KMS-11 (cell line): ENCODE measurements at regions not wholly inside any gene's neighbourhood (a gene's known extent, or its start where the extent isn't known, plus 50 kb on each side); places are given as distances from the start of the nearest gene placed in this dataset.

Source experiments
- H2AFZ ChIP-seq: fragments of 200-600 bp; sonication (generic); 2 replicates; pipeline ENCODE4 v1.6.1; 2016; ENCODE audit warnings: antibody characterized with exemption, mixed run types, low read depth
- H3K27ac ChIP-seq: fragments of 200-600 bp; sonication (generic); 2 replicates; pipeline ENCODE4 v1.6.1; 2016; ENCODE audit warnings: mild to moderate bottlenecking, mixed run types
- H3K27me3 ChIP-seq: fragments of 200-600 bp; sonication (generic); 2 replicates; pipeline ENCODE4 v1.6.1; 2017; ENCODE audit warnings: mild to moderate bottlenecking, low read depth, mixed run types, moderate library complexity; ENCODE audit not compliant: insufficient read depth
- H3K36me3 ChIP-seq: fragments of 200-600 bp; sonication (generic); 2 replicates; pipeline ENCODE4 v1.6.1; 2017; ENCODE audit warnings: mild to moderate bottlenecking, mixed run types; ENCODE audit not compliant: insufficient read depth
- H3K4me1 ChIP-seq: fragments of 200-600 bp; sonication (generic); 2 replicates; pipeline ENCODE4 v1.6.1; 2016; ENCODE audit warnings: mild to moderate bottlenecking, low read depth, mixed run types; ENCODE audit not compliant: poor library complexity, severe bottlenecking
- H3K4me2 ChIP-seq: fragments of 200-600 bp; sonication (generic); 2 replicates; pipeline ENCODE4 v1.7.0; 2016; ENCODE audit warnings: mild to moderate bottlenecking, mixed run types
- H3K4me3 ChIP-seq: fragments of 200-600 bp; sonication (generic); IDR thresholded peaks from 2 replicates; pipeline ENCODE4 v1.6.1; 2017; ENCODE audit warnings: low read depth, low read length, mixed read lengths; ENCODE audit not compliant: insufficient read depth
- H3K79me2 ChIP-seq: fragments of 200-600 bp; sonication (generic); 2 replicates; pipeline ENCODE4 v1.6.1; 2016; ENCODE audit warnings: low read depth, mixed run types; ENCODE audit not compliant: insufficient read depth
- H3K9ac ChIP-seq: fragments of 200-600 bp; sonication (generic); 2 replicates; pipeline ENCODE4 v1.6.1; 2016; ENCODE audit warnings: mild to moderate bottlenecking, mixed run types
- H4K20me1 ChIP-seq: fragments of 200-600 bp; sonication (generic); 2 replicates; pipeline ENCODE4 v1.6.1; 2016; ENCODE audit warnings: mild to moderate bottlenecking, mixed run types; ENCODE audit not compliant: insufficient read depth
- TF ChIP-seq, protein P1 (sequence below): fragments of 200-600 bp; sonication (generic); conservative IDR thresholded peaks from 2 replicates; pipeline ENCODE4 v1.6.1; 2017; ENCODE audit warnings: low read depth, mild to moderate bottlenecking, antibody characterized with exemption, low read length, moderate library complexity, mixed read lengths

DNA sequence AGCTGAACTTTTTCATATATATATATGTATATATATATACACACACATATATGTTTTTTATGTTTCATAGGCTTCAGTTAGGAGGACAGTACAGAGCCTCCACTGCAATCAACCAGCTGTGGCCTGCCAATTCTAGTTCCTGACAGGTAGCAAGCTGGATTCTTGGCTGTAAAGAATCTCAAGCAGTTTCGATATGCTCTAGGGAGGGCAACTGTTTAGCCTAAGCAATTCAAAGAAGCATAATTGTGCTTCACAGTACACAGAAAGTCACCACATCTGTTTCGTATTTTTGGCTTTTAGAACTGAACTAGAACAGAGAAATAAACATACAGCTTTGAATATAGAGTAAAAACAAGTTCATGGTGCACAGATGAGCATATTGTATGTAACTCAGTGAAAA, 152.4 kb upstream of the ARRDC3 start:
- H3K27me3 ChIP-seq: no peaks in the 10 kb centered on the region
- no peaks in the 10 kb centered on the region for H3K79me2 ChIP-seq
- no peaks in the 10 kb centered on the region for H3K4me1 ChIP-seq
- H3K4me3 ChIP-seq: no peak overlapping the region
- no peak overlapping the region for H3K27ac ChIP-seq
- no peak overlapping the region for H3K4me2 ChIP-seq
- no peaks in the 10 kb centered on the region for H3K36me3 ChIP-seq
- no peak overlapping the region for H2AFZ ChIP-seq
- H3K9ac ChIP-seq: no peak overlapping the region
- H4K20me1 ChIP-seq: no peaks in the 10 kb centered on the region
- TF ChIP-seq, protein P1, sequence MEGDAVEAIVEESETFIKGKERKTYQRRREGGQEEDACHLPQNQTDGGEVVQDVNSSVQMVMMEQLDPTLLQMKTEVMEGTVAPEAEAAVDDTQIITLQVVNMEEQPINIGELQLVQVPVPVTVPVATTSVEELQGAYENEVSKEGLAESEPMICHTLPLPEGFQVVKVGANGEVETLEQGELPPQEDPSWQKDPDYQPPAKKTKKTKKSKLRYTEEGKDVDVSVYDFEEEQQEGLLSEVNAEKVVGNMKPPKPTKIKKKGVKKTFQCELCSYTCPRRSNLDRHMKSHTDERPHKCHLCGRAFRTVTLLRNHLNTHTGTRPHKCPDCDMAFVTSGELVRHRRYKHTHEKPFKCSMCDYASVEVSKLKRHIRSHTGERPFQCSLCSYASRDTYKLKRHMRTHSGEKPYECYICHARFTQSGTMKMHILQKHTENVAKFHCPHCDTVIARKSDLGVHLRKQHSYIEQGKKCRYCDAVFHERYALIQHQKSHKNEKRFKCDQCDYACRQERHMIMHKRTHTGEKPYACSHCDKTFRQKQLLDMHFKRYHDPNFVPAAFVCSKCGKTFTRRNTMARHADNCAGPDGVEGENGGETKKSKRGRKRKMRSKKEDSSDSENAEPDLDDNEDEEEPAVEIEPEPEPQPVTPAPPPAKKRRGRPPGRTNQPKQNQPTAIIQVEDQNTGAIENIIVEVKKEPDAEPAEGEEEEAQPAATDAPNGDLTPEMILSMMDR: no peak

DNA sequence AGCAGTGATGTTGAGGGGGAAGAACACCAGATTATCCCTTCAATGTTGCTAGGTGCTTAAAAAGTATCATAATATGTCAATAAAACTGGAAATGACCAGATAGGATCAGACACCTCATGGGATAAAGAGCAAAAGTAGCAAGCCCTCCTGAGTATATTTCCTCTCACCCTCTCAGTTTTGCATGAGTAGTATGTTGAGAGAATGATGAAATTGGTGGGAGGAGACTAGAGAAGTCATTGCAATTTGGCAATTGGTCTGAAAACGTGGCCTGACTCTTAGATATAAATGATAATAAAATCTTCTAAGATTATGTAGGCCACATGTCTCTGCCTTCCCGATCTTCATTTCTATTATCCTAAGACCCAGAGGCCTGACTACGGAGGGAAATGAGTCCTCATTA, 151.2 kb upstream of the ARRDC3 start:
- no peak overlapping the region for H3K9ac ChIP-seq
- TF ChIP-seq, protein P1: no peak

DNA sequence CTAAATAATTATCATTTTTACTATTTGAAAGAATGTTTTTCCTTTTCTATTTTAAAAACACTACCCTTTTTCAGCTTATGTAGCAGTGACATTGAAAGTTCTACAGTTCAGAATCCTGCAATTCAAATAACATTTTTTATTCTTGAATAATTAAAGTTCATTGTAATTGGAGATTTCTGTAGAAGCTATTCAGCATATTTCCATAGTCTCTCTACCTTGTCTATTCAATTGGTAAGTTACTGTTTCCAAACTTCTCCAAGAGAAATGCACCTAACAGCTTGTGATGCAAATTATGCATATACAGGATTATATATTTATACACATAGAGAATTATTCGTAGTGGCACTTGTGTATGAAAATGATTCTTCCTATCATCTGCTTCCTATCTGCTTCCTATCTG, 149.7 kb upstream of the ARRDC3 start:
- H4K20me1 ChIP-seq: no peaks in the 10 kb centered on the region
- H3K4me2 ChIP-seq: no peak overlapping the region
- no peak overlapping the region for H3K27ac ChIP-seq
- no peaks in the 10 kb centered on the region for H3K27me3 ChIP-seq
- H3K4me1 ChIP-seq: no peaks in the 10 kb centered on the region
- TF ChIP-seq, protein P1: no peak
- H2AFZ ChIP-seq: no peak overlapping the region
- no peak overlapping the region for H3K4me3 ChIP-seq
- H3K79me2 ChIP-seq: no peaks in the 10 kb centered on the region
- H3K36me3 ChIP-seq: no peaks in the 10 kb centered on the region
- H3K9ac ChIP-seq: no peak overlapping the region

More for the DNA sequence above, 151.2 kb upstream of the ARRDC3 start:
- H3K79me2 ChIP-seq: no peaks in the 10 kb centered on the region
- H3K27ac ChIP-seq: no peak overlapping the region
- H3K4me2 ChIP-seq: no peak overlapping the region
- H3K27me3 ChIP-seq: no peaks in the 10 kb centered on the region
- H3K4me1 ChIP-seq: no peaks in the 10 kb centered on the region
- no peak overlapping the region for H3K4me3 ChIP-seq
- no peak overlapping the region for H2AFZ ChIP-seq
- H4K20me1 ChIP-seq: no peaks in the 10 kb centered on the region
- H3K36me3 ChIP-seq: no peaks in the 10 kb centered on the region

DNA sequence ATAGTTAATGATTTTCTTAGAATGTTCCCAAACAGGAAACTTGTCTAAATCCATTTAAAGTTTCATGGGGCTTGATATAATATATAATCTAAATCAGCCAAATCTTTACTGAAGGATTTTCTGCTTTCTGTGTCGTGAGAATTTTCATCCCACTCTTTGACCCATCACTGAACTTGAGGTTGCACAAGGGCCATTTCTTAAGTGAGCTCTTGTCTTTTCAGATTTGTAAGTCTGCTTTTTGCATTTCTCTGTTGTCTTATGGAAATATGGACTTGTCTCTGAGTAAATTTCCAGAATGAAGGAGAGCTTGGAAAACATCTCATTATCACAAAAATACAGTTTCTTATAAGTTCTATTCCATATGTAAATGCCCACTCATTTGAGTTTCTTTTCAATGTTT, 149.2 kb upstream of the ARRDC3 start:
- no peaks in the 10 kb centered on the region for H4K20me1 ChIP-seq
- TF ChIP-seq, protein P1: no peak
- H3K27me3 ChIP-seq: no peaks in the 10 kb centered on the region
- no peak overlapping the region for H3K4me2 ChIP-seq
- no peak overlapping the region for H3K27ac ChIP-seq
- no peaks in the 10 kb centered on the region for H3K4me1 ChIP-seq
- H3K36me3 ChIP-seq: no peaks in the 10 kb centered on the region
- no peak overlapping the region for H3K4me3 ChIP-seq
- H3K9ac ChIP-seq: no peak overlapping the region
- no peak overlapping the region for H2AFZ ChIP-seq
- no peaks in the 10 kb centered on the region for H3K79me2 ChIP-seq

DNA sequence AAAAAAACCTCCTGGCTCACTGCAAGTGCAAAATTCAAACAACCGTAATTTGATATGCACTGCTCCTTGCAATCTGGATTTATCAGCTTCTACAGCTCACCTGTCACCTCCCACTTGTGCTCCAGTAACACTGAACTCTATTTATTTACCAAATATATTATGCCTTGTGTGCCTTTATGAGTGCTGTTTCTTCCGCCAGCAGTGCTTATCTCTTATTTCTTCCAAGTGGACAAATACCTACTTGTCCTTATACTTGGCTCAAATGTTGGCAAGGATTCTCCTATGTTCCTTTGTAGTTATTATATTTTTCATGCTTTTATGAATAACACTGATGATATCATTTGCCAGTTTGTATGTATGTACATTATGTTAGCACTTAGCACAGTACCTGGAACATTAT, 145.7 kb upstream of the ARRDC3 start:
- Histone ChIP-seq H2AFZ (no peak overlapping the region), H3K27me3 (no peaks in the 10 kb centered on the region), H3K4me3 (no peak overlapping the region), H3K27ac (no peak overlapping the region), H4K20me1 (no peaks in the 10 kb centered on the region), H3K9ac (no peak overlapping the region), H3K4me2 (no peak overlapping the region), H3K79me2 (no peaks in the 10 kb centered on the region), H3K36me3 (no peaks in the 10 kb centered on the region), H3K4me1 (no peaks in the 10 kb centered on the region)
- TF ChIP-seq, protein P1: no peak
